ENCODE measurements at regions not wholly inside any gene's neighbourhood (a gene's known extent, or its start where the extent isn't known, plus 50 kb on each side); places are given as distances from the start of the nearest gene placed in this dataset.

GRCh38 chrX:93468075-93468474 lies 205.3 kb downstream of the NAP1L3 start:
- H3K36me3 ChIP-seq (ENCODE audit: insufficient read depth, low read length): no peaks in the 10 kb centered on the region
- H3K27me3 ChIP-seq (ENCODE audit: insufficient read depth, low read depth, low read length): no peaks in the 10 kb centered on the region
- H3K4me2 ChIP-seq (ENCODE audit: low read length): no peak overlapping the region
- no peaks in the 10 kb centered on the region for H3K9me2 ChIP-seq (ENCODE audit: insufficient read depth, low read length)
- H3F3A ChIP-seq (ENCODE audit: insufficient read depth, low read length, poor library complexity, severe bottlenecking): no peaks in the 10 kb centered on the region
- no peaks in the 10 kb centered on the region for H3K79me2 ChIP-seq (replicated peaks; ENCODE audit: insufficient read depth, low read length)
- no peak overlapping the region for H3K9ac ChIP-seq (ENCODE audit: low read length)
- no peak overlapping the region for H3K4me3 ChIP-seq (ENCODE audit: low read length)
- H3K27ac ChIP-seq (ENCODE audit: low read length): no peak overlapping the region
- no peaks in the 10 kb centered on the region for H4K20me1 ChIP-seq (ENCODE audit: insufficient read depth)
- TF ChIP-seq POLR2AphosphoS5 (IDR thresholded peaks at IDR 0.05): no peak
- TF ChIP-seq EZH2 (IDR thresholded peaks at IDR 0.05; ENCODE audit: borderline replicate concordance, insufficient read depth, low read length, poor library complexity, severe bottlenecking): no peak
- TF ChIP-seq MXI1 (conservative IDR thresholded peaks at IDR 0.05; ENCODE audit: poor library complexity, severe bottlenecking): no peak
- H2AFZ ChIP-seq (ENCODE audit: low read depth, low read length): no peak overlapping the region
- no peaks in the 10 kb centered on the region for H3K9me3 ChIP-seq (ENCODE audit: low read length)

- Histone ChIP-seq H3K79me2 (replicated peaks; ENCODE audit: insufficient read depth, low read length) (no peaks in the 10 kb centered on the region), H3K4me2 (ENCODE audit: low read length) (no peak overlapping the region), H3K9me3 (ENCODE audit: low read length) (no peaks in the 10 kb centered on the region), H4K20me1 (ENCODE audit: insufficient read depth) (no peaks in the 10 kb centered on the region), H3K36me3 (ENCODE audit: insufficient read depth, low read length) (no peaks in the 10 kb centered on the region), H3K9me2 (ENCODE audit: insufficient read depth, low read length) (no peaks in the 10 kb centered on the region), H3K27me3 (ENCODE audit: insufficient read depth, low read depth, low read length) (no peaks in the 10 kb centered on the region), H3K27ac (ENCODE audit: low read length) (no peak overlapping the region), H3K4me3 (ENCODE audit: low read length) (no peak overlapping the region), H2AFZ (ENCODE audit: low read depth, low read length) (no peak overlapping the region), H3F3A (ENCODE audit: insufficient read depth, low read length, poor library complexity, severe bottlenecking) (no peaks in the 10 kb centered on the region), H3K9ac (ENCODE audit: low read length) (no peak overlapping the region)
- TF ChIP-seq EP300 (conservative IDR thresholded peaks at IDR 0.05; ENCODE audit: poor library complexity, severe bottlenecking) (no peak), RAD21 (conservative IDR thresholded peaks at IDR 0.05) (no peak), SMC3 (conservative IDR thresholded peaks at IDR 0.05; ENCODE audit: poor library complexity) (no peak)
These were observed 207.0 kb downstream of the NAP1L3 start for GRCh38 chrX:93466383-93466782.

DNA sequence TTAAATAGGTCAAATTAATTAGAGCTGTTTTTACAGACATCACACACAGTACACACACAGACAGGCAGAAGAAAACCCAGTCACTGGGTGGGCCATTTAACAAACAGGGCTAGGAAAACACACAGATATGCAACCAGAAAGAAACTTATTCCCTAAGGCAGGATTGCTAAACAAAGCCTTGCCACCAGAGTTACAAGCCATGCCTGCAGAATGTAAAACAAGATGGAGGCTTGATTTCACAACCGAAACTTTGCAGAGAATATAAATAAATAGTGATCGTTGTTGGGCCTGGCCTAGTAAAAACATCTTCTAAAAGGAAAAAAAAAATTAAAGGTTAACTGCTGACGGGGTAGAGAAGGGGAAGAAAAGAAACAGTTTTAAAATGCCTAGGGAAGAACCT lies 212.3 kb downstream of the NAP1L3 start:
- H4K20me1 ChIP-seq (ENCODE audit: insufficient read depth): no peaks in the 10 kb centered on the region
- no peaks in the 10 kb centered on the region for H3K79me2 ChIP-seq (replicated peaks; ENCODE audit: insufficient read depth, low read length)
- H3K9me3 ChIP-seq (ENCODE audit: low read length): no peaks in the 10 kb centered on the region
- H3K4me3 ChIP-seq (ENCODE audit: low read length): no peak overlapping the region
- H3K36me3 ChIP-seq (ENCODE audit: insufficient read depth, low read length): no peaks in the 10 kb centered on the region
- H3K4me2 ChIP-seq (ENCODE audit: low read length): no peak overlapping the region
- TF ChIP-seq RAD21 (conservative IDR thresholded peaks at IDR 0.05) (no peak), CTCF (IDR thresholded peaks at IDR 0.05; ENCODE audit: poor library complexity, severe bottlenecking) (no peak), EZH2 (IDR thresholded peaks at IDR 0.05; ENCODE audit: borderline replicate concordance, insufficient read depth, low read length, poor library complexity, severe bottlenecking) (no peak), TAF1 (IDR thresholded peaks at IDR 0.05; ENCODE audit: low read depth) (no peak), POLR2AphosphoS5 (IDR thresholded peaks at IDR 0.05) (no peak)
- TF ChIP-seq, protein P1, sequence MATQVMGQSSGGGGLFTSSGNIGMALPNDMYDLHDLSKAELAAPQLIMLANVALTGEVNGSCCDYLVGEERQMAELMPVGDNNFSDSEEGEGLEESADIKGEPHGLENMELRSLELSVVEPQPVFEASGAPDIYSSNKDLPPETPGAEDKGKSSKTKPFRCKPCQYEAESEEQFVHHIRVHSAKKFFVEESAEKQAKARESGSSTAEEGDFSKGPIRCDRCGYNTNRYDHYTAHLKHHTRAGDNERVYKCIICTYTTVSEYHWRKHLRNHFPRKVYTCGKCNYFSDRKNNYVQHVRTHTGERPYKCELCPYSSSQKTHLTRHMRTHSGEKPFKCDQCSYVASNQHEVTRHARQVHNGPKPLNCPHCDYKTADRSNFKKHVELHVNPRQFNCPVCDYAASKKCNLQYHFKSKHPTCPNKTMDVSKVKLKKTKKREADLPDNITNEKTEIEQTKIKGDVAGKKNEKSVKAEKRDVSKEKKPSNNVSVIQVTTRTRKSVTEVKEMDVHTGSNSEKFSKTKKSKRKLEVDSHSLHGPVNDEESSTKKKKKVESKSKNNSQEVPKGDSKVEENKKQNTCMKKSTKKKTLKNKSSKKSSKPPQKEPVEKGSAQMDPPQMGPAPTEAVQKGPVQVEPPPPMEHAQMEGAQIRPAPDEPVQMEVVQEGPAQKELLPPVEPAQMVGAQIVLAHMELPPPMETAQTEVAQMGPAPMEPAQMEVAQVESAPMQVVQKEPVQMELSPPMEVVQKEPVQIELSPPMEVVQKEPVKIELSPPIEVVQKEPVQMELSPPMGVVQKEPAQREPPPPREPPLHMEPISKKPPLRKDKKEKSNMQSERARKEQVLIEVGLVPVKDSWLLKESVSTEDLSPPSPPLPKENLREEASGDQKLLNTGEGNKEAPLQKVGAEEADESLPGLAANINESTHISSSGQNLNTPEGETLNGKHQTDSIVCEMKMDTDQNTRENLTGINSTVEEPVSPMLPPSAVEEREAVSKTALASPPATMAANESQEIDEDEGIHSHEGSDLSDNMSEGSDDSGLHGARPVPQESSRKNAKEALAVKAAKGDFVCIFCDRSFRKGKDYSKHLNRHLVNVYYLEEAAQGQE (IDR thresholded peaks at IDR 0.05; ENCODE audit: borderline replicate concordance): no peak
- H3K27ac ChIP-seq (ENCODE audit: low read length): no peak overlapping the region
- H3K27me3 ChIP-seq (ENCODE audit: insufficient read depth, low read depth, low read length): no peaks in the 10 kb centered on the region
- no peaks in the 10 kb centered on the region for H3F3A ChIP-seq (ENCODE audit: insufficient read depth, low read length, poor library complexity, severe bottlenecking)
- no peaks in the 10 kb centered on the region for H3K9me2 ChIP-seq (ENCODE audit: insufficient read depth, low read length)
- no peak overlapping the region for H3K9ac ChIP-seq (ENCODE audit: low read length)
- H2AFZ ChIP-seq (ENCODE audit: low read depth, low read length): no peak overlapping the region

All from neural cell (in vitro differentiated cells).